Activated gamma-delta T cell (primary cell): ENCODE measurements at regions not wholly inside any gene's neighbourhood (a gene's known extent, or its start where the extent isn't known, plus 50 kb on each side); places are given as distances from the start of the nearest gene placed in this dataset.
"Not testable (repeated sequence)": the region's sequence is repeated elsewhere in the genome, so short reads cannot be mapped to it uniquely, and the experiment has no call there.

Experiments used
- DNase-seq: peaks from one replicate; lab custom pipeline; 2025; lab: John Stamatoyannopoulos, UW

DNA sequence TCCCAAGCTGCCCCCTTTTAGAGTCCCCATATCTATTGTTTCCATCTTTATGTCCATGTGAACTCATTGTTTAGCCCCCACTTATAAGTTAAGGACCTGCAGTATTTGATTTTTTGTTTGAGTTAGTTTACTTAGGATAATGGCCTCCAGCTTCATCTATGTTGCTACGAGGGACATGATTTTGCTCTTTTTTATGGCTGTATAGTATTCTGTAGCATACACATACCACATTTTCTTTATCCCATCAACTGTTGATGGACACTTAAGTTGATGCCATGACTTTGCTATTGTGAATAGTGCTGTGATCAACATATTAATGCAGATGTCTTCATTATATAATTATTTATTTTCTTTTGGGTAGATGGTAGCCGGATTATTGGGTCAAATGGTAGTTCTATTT lies 576.9 kb downstream of the ANKRD7 start:
- DNase-seq = no peak

- no peak for DNase-seq
Measured at GRCh38 chr7:118802726-118803125, 578.2 kb downstream of the ANKRD7 start.

DNA sequence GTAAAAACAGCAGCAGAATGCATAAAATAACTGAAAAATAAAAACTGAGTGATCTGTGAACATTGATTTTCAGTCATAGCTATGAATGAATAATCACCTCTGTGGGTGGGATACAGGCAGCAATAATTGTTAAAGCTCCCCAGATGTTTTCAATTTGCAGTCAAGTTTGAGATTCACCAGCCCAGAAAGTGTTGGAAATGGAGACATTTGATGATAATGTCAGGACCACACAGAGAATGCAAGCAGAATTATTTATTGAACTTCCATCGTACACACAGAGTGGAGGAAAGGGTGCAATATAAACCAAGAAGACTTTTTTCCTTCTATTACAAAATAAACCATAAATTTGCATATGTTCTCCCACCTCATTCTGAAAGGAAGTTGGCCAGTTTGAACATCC lies 601.7 kb downstream of the ANKRD7 start:
- DNase-seq = no peak

- no peak for DNase-seq
Measured at GRCh38 chr7:118836933-118837332, 612.4 kb downstream of the ANKRD7 start.

- no peak for DNase-seq
Measured at GRCh38 chr7:118839515-118839914, 615.0 kb downstream of the ANKRD7 start.

DNA sequence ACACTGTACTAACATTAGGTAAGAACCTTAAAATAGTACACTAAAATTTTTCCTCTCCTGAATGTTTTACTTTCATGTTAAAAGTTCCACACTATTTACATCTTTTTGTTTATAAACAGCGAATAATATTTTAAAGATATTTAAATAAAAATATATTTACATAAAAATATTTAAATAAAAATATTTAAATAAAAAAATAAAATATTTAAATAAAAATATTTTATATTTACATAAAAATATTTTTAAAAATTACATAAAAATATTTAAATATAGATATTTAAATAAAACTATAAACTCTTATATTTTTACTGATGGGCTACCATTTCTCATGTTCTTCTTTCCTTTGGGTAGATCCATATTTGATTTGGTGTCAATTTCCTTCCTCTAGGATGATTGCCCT lies 619.0 kb downstream of the ANKRD7 start:
- DNase-seq = no peak

GRCh38 chr7:118844748-118845147 lies 620.2 kb downstream of the ANKRD7 start:
- no peak for DNase-seq

DNA sequence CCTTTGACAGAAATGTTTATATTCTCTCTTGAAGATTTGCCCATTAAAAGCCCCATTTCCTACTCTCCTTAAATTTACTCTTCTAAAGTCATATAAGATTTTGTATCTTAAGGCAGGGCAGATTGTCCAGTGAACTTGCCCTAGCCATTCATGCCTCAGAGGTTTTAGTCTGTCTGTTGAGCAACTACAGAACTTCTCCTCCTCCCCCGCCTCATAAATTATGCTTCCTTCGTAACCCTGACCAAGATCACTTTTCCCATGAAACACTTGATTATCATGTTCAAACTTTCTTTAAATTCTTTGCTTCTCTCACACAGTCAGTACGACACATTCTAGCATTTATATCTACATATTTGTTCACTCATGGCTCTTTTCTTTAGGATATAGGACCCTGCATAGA lies 621.3 kb downstream of the ANKRD7 start:
- DNase-seq = no peak

DNA sequence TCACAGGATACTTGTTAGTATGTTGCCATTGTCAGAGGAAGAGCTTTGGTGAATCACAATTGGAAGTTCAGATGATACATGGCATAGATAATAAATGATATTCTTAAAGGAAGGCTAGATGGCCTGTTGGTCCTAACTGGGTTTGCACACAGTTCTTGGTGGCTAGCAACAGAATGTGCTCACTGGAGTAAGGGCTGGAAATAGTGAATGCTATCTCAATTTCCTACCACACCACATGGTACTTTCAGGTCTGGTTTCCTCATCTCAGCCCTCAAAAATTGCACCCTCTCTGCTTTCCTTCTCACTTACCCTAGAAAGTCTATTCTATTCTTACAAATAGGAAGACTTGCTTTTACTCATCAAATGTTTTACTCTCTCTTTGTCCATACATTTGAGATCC lies 622.5 kb downstream of the ANKRD7 start:
- DNase-seq = no peak

- no peak for DNase-seq
Measured at GRCh38 chr7:118855290-118855689, 630.8 kb downstream of the ANKRD7 start.

DNA sequence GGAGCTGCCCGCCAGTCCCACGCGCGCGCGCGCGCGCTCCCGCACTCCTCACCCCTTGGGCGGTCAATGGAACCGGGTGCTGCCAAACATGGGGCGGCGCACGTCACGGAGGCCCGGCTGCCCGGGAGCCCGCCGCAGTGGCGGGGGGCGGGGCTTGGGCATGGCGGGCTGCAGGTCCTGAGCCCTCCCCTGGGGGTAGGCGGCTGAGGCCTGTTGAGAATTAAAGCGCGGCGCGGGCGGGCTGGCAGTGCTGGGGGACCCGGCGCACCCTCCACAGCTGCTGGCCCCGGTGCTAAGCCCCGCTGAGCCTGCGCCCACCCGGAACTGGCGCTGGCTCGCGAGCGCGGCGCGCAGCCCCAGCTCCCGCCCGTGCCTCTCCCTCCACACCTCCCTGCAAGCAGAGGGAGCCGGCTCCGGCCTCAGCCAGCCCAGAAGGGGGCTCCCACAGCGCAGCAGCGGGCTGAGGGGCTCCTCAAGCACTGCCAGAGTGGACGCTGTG lies 634.2 kb downstream of the ANKRD7 start:
- peak; percentile 7 for DNase-seq

- DNase-seq = no peak
Measured at GRCh38 chr7:118861581-118861980, 637.1 kb downstream of the ANKRD7 start.

- DNase-seq = no peak
Measured at GRCh38 chr7:118862740-118863139, 638.2 kb downstream of the ANKRD7 start.

DNA sequence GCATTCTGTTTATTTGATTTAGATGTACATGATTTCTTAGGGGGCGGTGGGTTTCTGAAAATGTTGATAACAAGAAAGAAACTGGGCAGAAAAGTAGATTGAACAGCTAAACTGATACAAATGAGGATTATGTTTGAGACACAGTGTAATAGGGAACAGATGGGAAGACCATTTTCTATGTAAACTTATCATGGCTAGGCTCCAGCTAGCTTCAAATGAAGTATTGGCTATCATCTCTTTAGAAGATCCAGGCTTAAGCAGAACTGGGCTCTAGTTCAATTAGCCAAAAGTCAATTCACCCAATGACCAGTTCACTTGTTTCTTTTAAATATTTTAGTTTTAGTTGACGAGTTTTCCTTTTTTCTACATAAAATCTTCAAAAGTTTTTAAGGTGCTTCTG lies 639.5 kb downstream of the ANKRD7 start:
- no peak for DNase-seq

- DNase-seq = no peak
Measured at GRCh38 chr7:118867860-118868259, 643.4 kb downstream of the ANKRD7 start.

- not testable (repeated sequence) for DNase-seq
Measured at GRCh38 chr7:118869141-118869540, 644.6 kb downstream of the ANKRD7 start.

- no peak for DNase-seq
Measured at GRCh38 chr7:118870187-118870586, 645.7 kb downstream of the ANKRD7 start.

- DNase-seq = no peak
Measured at GRCh38 chr7:118872568-118872967, 648.1 kb downstream of the ANKRD7 start.

DNA sequence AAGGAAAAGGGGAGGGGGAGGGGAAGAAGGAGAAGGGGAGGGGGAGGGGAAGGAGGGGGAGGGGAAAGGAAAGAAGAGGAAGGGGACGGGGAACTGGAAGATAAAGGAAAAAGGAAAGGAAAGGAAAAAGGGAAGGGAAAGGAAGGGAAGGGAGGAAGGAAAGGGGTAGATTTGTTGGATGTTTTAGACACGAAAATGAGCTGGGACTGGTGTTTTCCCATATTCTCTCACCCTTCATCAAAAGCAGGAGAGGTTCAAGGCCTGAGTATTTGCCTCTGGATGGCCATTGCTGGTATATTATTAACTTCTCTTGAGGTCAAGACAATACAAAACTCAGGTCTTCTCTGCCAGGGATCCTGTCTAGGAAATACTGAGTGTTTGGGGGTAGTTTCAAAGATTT lies 652.7 kb downstream of the ANKRD7 start:
- DNase-seq = no peak

- no peak for DNase-seq
Measured at GRCh38 chr7:118878336-118878735, 653.8 kb downstream of the ANKRD7 start.

DNA sequence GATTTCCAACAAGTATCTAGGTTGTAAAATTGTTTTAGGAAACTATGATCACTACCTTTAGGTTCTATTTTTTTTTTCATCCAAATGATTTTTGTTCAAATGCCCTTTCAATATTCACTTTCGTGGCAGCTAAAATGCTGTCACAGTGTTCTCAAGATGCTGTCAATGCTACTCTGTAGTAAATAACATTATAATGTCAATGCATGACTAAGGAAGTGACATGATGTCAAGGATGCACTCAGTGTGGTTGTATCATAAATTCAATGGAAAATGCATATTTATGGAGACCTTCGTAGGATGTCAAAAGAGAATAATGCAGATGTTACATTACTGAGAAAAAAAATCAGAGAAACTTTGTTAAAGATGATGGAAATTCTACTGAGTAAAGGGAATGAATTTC lies 673.8 kb downstream of the ANKRD7 start:
- no peak for DNase-seq

- no peak for DNase-seq
Measured at GRCh38 chr7:118902600-118902999, 678.1 kb downstream of the ANKRD7 start.

DNA sequence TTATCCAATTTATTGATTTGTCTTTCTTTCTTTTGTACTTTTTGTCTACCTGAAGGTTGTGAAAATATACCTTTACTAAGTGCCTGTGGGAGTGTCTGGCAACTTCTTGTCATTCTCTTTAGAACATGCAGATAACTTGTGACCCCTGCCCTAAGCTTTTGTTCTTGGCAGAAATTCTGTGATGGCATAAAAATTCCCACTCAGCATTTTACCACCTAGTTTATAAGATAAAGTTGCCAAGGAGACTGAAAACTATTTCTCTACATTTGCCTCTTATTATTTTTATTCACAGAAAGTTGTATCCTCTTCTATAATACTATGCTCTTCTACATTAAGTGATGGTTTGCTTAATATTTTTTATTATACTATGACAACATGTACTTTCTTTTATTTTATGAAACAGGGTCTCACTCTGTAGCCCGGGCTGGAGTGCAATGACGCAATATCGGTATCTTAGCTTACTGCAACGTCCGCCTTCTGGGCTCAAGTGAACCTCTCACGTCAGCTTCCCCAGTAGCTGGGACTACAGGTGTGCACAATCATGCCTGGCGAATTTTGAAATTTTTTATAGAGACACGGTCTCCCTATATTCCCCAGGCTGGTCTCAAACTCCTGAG lies 683.5 kb downstream of the ANKRD7 start:
- DNase-seq = no peak

DNA sequence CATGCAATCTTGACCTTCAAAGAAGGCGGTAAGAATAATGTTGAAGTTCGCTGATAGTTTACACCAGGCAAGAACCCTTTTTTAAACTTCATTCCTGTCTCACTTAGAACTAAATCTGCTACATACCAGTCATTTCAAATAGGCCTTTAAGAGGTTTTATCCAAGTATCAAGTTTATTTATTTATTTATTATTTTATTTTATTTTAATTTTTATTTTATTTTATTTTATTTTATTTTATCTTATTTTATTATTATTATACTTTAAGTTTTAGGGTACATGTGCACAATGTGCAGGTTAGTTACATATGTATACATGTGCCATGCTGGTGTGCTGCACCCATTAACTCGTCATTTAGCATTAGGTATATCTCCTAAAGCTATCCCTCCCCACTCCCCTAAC lies 691.6 kb downstream of the ANKRD7 start:
- DNase-seq = not testable (repeated sequence)
